ENCODE measurements at regions not wholly inside any gene's neighbourhood (a gene's known extent, or its start where the extent isn't known, plus 50 kb on each side); places are given as distances from the start of the nearest gene placed in this dataset.
A peak's percentile ranks its signal among the peaks of the same experiment; 100 is the strongest.
"Not testable (repeated sequence)": the region's sequence is repeated elsewhere in the genome, so short reads cannot be mapped to it uniquely, and the experiment has no call there.

GRCh38 chr9:95391271-95391670, 73.8 kb upstream of the FANCC start:
- in situ Hi-C loops (cut with HindIII; ENCODE audit: low pct_unique_long_range_greater_than_20kb, low sequenced_read_pairs); DNase-seq (ENCODE audit: low read depth): not testable (repeated sequence)

- no peak for DNase-seq (ENCODE audit: low read depth)
- in situ Hi-C loops (cut with HindIII; ENCODE audit: low pct_unique_long_range_greater_than_20kb, low sequenced_read_pairs) = no loop called here
Observed at GRCh38 chr9:95389373-95389772, 71.9 kb upstream of the FANCC start.

- no peak for DNase-seq (ENCODE audit: low read depth)
- in situ Hi-C loops (cut with HindIII; ENCODE audit: low pct_unique_long_range_greater_than_20kb, low sequenced_read_pairs) = no loop called here
Observed at GRCh38 chr9:95386843-95387242, 69.3 kb upstream of the FANCC start.

- no peak for DNase-seq (ENCODE audit: low read depth)
- in situ Hi-C loops (cut with HindIII; ENCODE audit: low pct_unique_long_range_greater_than_20kb, low sequenced_read_pairs) = no loop called here
Observed at GRCh38 chr9:95385521-95385920, 68.0 kb upstream of the FANCC start.

GRCh38 chr9:95383845-95384244, 66.3 kb upstream of the FANCC start:
- DNase-seq (ENCODE audit: low read depth) = no peak
- in situ Hi-C loops (cut with HindIII; ENCODE audit: low pct_unique_long_range_greater_than_20kb, low sequenced_read_pairs) = no loop called here

- DNase-seq (ENCODE audit: low read depth) = peak; percentile 81
- in situ Hi-C loops (cut with HindIII; ENCODE audit: low pct_unique_long_range_greater_than_20kb, low sequenced_read_pairs) = no loop called here
Observed at GRCh38 chr9:95383185-95383676, 65.7 kb upstream of the FANCC start.

GRCh38 chr9:95382433-95382832, 64.9 kb upstream of the FANCC start:
- in situ Hi-C loops (cut with HindIII; ENCODE audit: low pct_unique_long_range_greater_than_20kb, low sequenced_read_pairs) = no loop called here
- peak; percentile 20 for DNase-seq (ENCODE audit: low read depth)

GRCh38 chr9:95381221-95381620, 63.7 kb upstream of the FANCC start:
- DNase-seq (ENCODE audit: low read depth) = peak; percentile 80

GRCh38 chr9:95379630-95380029, 62.1 kb upstream of the FANCC start:
- DNase-seq (ENCODE audit: low read depth) = peak; percentile 17
- in situ Hi-C loops (cut with HindIII; ENCODE audit: low pct_unique_long_range_greater_than_20kb, low sequenced_read_pairs) = no loop called here

More at GRCh38 chr9:95381221-95381620, 63.7 kb upstream of the FANCC start:
- in situ Hi-C loops (cut with HindIII; ENCODE audit: low pct_unique_long_range_greater_than_20kb, low sequenced_read_pairs) = no loop called here

- peak; percentile 31 for DNase-seq (ENCODE audit: low read depth)
- in situ Hi-C loops (cut with HindIII; ENCODE audit: low pct_unique_long_range_greater_than_20kb, low sequenced_read_pairs) = no loop called here
Observed at GRCh38 chr9:95373782-95374487, 56.4 kb upstream of the FANCC start.

- DNase-seq (ENCODE audit: low read depth) = no peak
- in situ Hi-C loops (cut with HindIII; ENCODE audit: low pct_unique_long_range_greater_than_20kb, low sequenced_read_pairs) = no loop called here
Observed at GRCh38 chr9:95373069-95373681, 55.7 kb upstream of the FANCC start.

GRCh38 chr9:95370064-95370463, 52.6 kb upstream of the FANCC start:
- in situ Hi-C loops (cut with HindIII; ENCODE audit: low pct_unique_long_range_greater_than_20kb, low sequenced_read_pairs) = no loop called here
- DNase-seq (ENCODE audit: low read depth) = no peak

- DNase-seq (ENCODE audit: low read depth) = no peak
- in situ Hi-C loops (cut with HindIII; ENCODE audit: low pct_unique_long_range_greater_than_20kb, low sequenced_read_pairs) = no loop called here
Observed at GRCh38 chr9:95368377-95369160, 51.1 kb upstream of the FANCC start.

Measured in Caki2 (cell line).